ENCODE measurements at regions not wholly inside any gene's neighbourhood (a gene's known extent, or its start where the extent isn't known, plus 50 kb on each side); places are given as distances from the start of the nearest gene placed in this dataset.

- no peak overlapping the region for H3K4me3 Mint-ChIP-seq (ENCODE audit: low read depth, unreplicated experiment)
- TF ChIP-seq CTCF (IDR thresholded peaks at IDR 0.05; ENCODE audit: unreplicated experiment): no peak
- no peaks in the 10 kb centered on the region for H3K36me3 Mint-ChIP-seq (ENCODE audit: insufficient read depth, unreplicated experiment)
- intact Hi-C loops (cut with micrococcal nuclease; ENCODE audit: unreplicated experiment): no loop called here
- H3K4me1 Mint-ChIP-seq (ENCODE audit: low read depth, unreplicated experiment): no peaks in the 10 kb centered on the region
- BruUV-seq (replicated peaks): no TSS peak
- H3K27ac Mint-ChIP-seq (ENCODE audit: unreplicated experiment): no peak overlapping the region
- H3K27me3 Mint-ChIP-seq (ENCODE audit: unreplicated experiment): no peaks in the 10 kb centered on the region
- CTCF ChIA-PET: no interaction called here
- no peaks in the 10 kb centered on the region for H3K9me3 Mint-ChIP-seq (ENCODE audit: low read depth, unreplicated experiment)
- no peak for DNase-seq
Observed at GRCh38 chr13:40484974-40485373, 181.5 kb downstream of the FOXO1 start.

- Mint-ChIP-seq H3K36me3 (ENCODE audit: insufficient read depth, unreplicated experiment) (no peaks in the 10 kb centered on the region), H3K4me1 (ENCODE audit: low read depth, unreplicated experiment) (no peaks in the 10 kb centered on the region), H3K4me3 (ENCODE audit: low read depth, unreplicated experiment) (no peak overlapping the region), H3K9me3 (ENCODE audit: low read depth, unreplicated experiment) (no peaks in the 10 kb centered on the region), H3K27me3 (ENCODE audit: unreplicated experiment) (no peaks in the 10 kb centered on the region), H3K27ac (ENCODE audit: unreplicated experiment) (no peak overlapping the region)
- DNase-seq: no peak
- BruUV-seq (replicated peaks): no TSS peak
- intact Hi-C loops (cut with micrococcal nuclease; ENCODE audit: unreplicated experiment): no loop called here
- TF ChIP-seq CTCF (IDR thresholded peaks at IDR 0.05; ENCODE audit: unreplicated experiment): no peak
- CTCF ChIA-PET: no interaction called here
Observed at GRCh38 chr13:40485611-40486517, 180.6 kb downstream of the FOXO1 start.

GRCh38 chr13:40486518-40487163, 179.8 kb downstream of the FOXO1 start:
- intact Hi-C loops (cut with micrococcal nuclease; ENCODE audit: unreplicated experiment): no loop called here
- Mint-ChIP-seq H3K4me1 (ENCODE audit: low read depth, unreplicated experiment) (no peaks in the 10 kb centered on the region), H3K4me3 (ENCODE audit: low read depth, unreplicated experiment) (no peak overlapping the region), H3K27me3 (ENCODE audit: unreplicated experiment) (no peaks in the 10 kb centered on the region), H3K27ac (ENCODE audit: unreplicated experiment) (no peak overlapping the region), H3K36me3 (ENCODE audit: insufficient read depth, unreplicated experiment) (no peaks in the 10 kb centered on the region), H3K9me3 (ENCODE audit: low read depth, unreplicated experiment) (no peaks in the 10 kb centered on the region)
- DNase-seq: no peak
- no peak for TF ChIP-seq CTCF (IDR thresholded peaks at IDR 0.05; ENCODE audit: unreplicated experiment)
- CTCF ChIA-PET: interaction anchor here (1.0 kb wide), 1 partner anchor 178 kb away, joined by 3 read pairs; no protein-coding TSS in a partner anchor
- no TSS peak for BruUV-seq (replicated peaks)

GRCh38 chr13:40488869-40489391, 177.5 kb downstream of the FOXO1 start:
- Mint-ChIP-seq H3K27me3 (ENCODE audit: unreplicated experiment) (no peaks in the 10 kb centered on the region), H3K36me3 (ENCODE audit: insufficient read depth, unreplicated experiment) (no peaks in the 10 kb centered on the region), H3K9me3 (ENCODE audit: low read depth, unreplicated experiment) (no peaks in the 10 kb centered on the region), H3K4me3 (ENCODE audit: low read depth, unreplicated experiment) (no peak overlapping the region), H3K4me1 (ENCODE audit: low read depth, unreplicated experiment) (no peaks in the 10 kb centered on the region), H3K27ac (ENCODE audit: unreplicated experiment) (no peak overlapping the region)
- DNase-seq: no peak
- no TSS peak for BruUV-seq (replicated peaks)
- no peak for TF ChIP-seq CTCF (IDR thresholded peaks at IDR 0.05; ENCODE audit: unreplicated experiment)
- CTCF ChIA-PET: no interaction called here
- intact Hi-C loops (cut with micrococcal nuclease; ENCODE audit: unreplicated experiment): no loop called here

All from Calu3 (cell line).